NCI-H146 treated with DMSO at 0.1 percent for 48 hours (cell line): ENCODE measurements at regions not wholly inside any gene's neighbourhood (a gene's known extent, or its start where the extent isn't known, plus 50 kb on each side); places are given as distances from the start of the nearest gene placed in this dataset.

Experiments used
- DNase-seq: peaks from one replicate; lab custom pipeline; 2025; ENCODE audit not compliant: unreplicated experiment; lab: John Stamatoyannopoulos, UW

GRCh38 chr2:215517391-215517790 is 81.5 kb upstream of the FN1 start:
- no peak for DNase-seq

GRCh38 chr2:215514516-215514915 is 78.6 kb upstream of the FN1 start:
- no peak for DNase-seq

- DNase-seq, result no peak
Measured at GRCh38 chr2:215511454-215512346, 75.8 kb upstream of the FN1 start.

GRCh38 chr2:215507836-215508235 is 72.0 kb upstream of the FN1 start:
- no peak for DNase-seq

GRCh38 chr2:215507136-215507535 is 71.3 kb upstream of the FN1 start:
- DNase-seq, result no peak

- no peak for DNase-seq
Measured at GRCh38 chr2:215506604-215506990, 70.7 kb upstream of the FN1 start.

GRCh38 chr2:215505044-215505786 is 69.3 kb upstream of the FN1 start:
- DNase-seq, result no peak

GRCh38 chr2:215504547-215504946 is 68.7 kb upstream of the FN1 start:
- DNase-seq, result no peak

GRCh38 chr2:215503381-215503780 is 67.5 kb upstream of the FN1 start:
- DNase-seq, result no peak

- DNase-seq, result no peak
Measured at GRCh38 chr2:215500466-215500865, 64.6 kb upstream of the FN1 start.

- DNase-seq, result no peak
Measured at GRCh38 chr2:215499331-215499730, 63.5 kb upstream of the FN1 start.

- peak; percentile 3 for DNase-seq
Measured at GRCh38 chr2:215498431-215498830, 62.6 kb upstream of the FN1 start.

- DNase-seq, result no peak
Measured at GRCh38 chr2:215493376-215493775, 57.5 kb upstream of the FN1 start.

GRCh38 chr2:215489288-215489848 is 53.5 kb upstream of the FN1 start:
- no peak for DNase-seq

GRCh38 chr2:215487002-215487372 is 51.1 kb upstream of the FN1 start:
- no peak for DNase-seq

- no peak for DNase-seq
Measured at GRCh38 chr2:215486291-215487001, 50.6 kb upstream of the FN1 start.
